Fibroblast of skin of right quadriceps (primary cell): ENCODE measurements at regions not wholly inside any gene's neighbourhood (a gene's known extent, or its start where the extent isn't known, plus 50 kb on each side); places are given as distances from the start of the nearest gene placed in this dataset.

ENCODE experiments used
- DNase-seq: peaks from one replicate; pipeline ENCODE4 v3.0.0-alpha.2; 2013

- DNase-seq = no peak
Measured at GRCh38 chr1:94701796-94702441, 118.2 kb upstream of the SLC44A3 start.

DNA sequence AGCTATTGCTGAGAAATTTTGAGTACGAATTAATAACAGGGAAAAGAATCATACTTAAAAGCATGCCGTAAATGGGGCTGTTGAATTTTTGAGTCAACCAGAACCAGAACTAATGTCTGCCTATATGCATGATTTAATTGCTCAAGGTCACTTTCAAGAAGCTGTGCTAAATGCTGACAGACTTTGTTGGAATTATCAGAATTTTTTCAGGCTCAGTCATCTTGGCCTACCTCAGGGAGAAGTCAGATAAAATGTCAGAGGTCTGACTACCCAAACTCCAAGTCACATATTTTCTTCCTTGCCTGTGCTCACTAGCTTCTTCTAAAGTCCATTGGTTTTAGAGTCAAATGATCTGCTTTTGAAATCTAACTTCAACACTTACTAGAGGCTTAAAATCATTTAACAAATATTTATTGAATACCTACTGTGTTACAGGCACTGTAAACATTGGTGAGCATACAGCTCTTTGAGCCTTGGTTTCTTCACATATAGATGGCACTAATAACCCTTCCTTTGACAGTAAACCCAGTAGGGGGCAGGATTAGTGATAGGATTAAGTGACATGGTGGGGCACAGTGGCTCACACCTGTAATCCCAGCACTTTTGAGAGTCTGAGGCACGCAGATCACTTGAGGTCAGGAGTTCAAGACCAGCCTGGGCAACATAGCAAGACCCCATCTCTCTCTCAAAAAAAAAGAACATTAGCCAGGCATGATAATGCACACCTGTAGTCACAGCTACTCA, 121.2 kb upstream of the SLC44A3 start:
- peak; percentile 88 for DNase-seq

DNA sequence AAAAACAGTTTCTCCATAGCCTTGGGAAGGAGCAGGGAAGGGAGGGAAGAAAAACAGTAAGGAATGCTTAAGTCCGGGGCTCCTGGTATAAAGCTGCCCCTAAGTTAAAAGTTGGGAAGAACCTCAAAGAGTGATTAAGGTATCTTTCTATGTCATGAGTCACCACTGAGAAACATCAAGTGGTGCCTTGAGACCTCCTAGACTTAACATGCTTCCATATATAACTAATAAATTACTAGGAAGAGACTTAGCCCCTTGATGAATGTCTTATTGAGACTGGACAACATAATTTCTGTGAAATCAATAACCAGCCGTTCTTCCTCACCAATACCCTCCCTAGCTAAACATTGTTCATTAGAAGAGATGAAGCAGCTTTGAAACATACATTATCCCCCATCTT, 121.8 kb upstream of the SLC44A3 start:
- DNase-seq = peak; percentile 74

GRCh38 chr1:94697839-94698238, 122.3 kb upstream of the SLC44A3 start:
- no peak for DNase-seq

GRCh38 chr1:94694226-94694915, 125.8 kb upstream of the SLC44A3 start:
- no peak for DNase-seq

GRCh38 chr1:94693435-94693834, 126.7 kb upstream of the SLC44A3 start:
- no peak for DNase-seq

GRCh38 chr1:94693029-94693428, 127.1 kb upstream of the SLC44A3 start:
- no peak for DNase-seq

GRCh38 chr1:94688646-94689045, 131.5 kb upstream of the SLC44A3 start:
- DNase-seq = no peak

GRCh38 chr1:94686882-94687281, 133.3 kb upstream of the SLC44A3 start:
- DNase-seq = no peak

GRCh38 chr1:94684690-94685250, 135.4 kb upstream of the SLC44A3 start:
- no peak for DNase-seq

GRCh38 chr1:94683886-94684285, 136.3 kb upstream of the SLC44A3 start:
- DNase-seq = no peak

GRCh38 chr1:94680039-94680377, 138.4 kb upstream of the F3 start:
- DNase-seq = no peak

- DNase-seq = no peak
Measured at GRCh38 chr1:94679332-94680038, 137.9 kb upstream of the F3 start.

DNA sequence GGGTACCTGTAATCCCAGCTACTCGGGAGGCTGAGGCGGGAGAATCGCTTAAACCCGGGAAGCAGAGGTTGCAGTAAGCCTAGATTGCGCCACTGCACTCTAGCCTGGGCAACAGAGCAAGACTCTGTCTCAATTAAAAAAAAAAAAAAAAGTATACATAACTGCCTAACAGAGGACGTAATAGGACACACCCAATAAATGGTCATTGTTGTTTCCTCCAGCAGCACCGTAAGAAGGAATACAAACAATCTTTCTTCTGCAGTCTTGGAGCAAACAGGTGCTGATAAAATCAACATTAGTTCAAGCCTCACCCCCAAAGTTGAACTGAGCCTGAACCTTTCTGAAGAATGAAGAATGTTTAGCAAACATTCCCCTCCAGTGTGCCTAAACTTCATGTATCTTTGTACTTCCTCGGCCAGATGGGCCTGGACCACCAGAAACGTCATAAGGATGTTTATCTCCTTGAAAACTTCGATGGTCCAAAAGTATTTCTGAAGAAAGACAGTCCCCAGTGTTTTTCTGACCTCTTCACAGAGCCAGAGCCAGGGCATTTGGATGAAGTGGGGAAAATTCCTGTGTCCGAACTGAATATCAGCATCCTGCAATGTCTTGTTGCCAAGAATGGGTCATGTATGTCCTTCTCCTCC, 136.8 kb upstream of the F3 start:
- DNase-seq = no peak

DNA sequence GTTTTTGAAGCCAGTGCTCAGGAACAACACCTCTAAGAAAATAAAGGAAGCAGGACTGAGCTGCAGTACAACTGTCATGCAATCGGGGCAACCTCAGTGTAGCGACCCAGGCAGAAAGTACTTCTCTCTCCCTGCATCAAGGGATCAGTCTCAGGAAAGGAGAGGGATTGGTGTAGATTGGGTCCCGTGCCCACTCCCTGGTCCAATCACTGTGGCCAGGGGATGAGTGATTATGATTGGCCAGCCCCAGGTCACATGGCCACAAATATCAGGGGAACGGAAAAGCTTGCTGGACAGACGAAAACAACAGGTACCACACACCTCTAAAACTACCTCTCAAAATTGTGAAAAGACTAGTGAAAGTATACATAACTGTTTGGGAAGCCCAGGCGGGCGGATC, 136.2 kb upstream of the F3 start:
- no peak for DNase-seq

DNA sequence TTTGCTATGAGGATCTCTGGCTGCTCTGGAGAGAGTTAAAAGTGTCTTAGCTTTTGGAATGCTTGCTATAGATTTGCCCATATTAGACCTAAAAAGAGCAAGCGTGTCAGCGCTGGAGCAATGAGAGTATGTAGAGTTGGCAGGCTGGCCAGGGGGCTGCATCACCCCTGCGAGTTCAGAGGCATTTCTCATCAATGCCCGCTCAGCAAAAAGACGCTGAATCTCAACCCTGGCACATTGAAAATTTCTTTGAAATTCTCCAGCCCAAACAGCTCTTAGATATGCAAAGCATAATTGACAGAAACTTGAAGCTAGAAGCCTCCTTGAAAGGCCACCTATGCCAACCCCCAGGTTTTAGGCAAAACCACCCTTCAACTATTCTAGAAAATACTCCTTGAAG, 135.5 kb upstream of the F3 start:
- DNase-seq = no peak

GRCh38 chr1:94676686-94677085, 135.1 kb upstream of the F3 start:
- no peak for DNase-seq

DNA sequence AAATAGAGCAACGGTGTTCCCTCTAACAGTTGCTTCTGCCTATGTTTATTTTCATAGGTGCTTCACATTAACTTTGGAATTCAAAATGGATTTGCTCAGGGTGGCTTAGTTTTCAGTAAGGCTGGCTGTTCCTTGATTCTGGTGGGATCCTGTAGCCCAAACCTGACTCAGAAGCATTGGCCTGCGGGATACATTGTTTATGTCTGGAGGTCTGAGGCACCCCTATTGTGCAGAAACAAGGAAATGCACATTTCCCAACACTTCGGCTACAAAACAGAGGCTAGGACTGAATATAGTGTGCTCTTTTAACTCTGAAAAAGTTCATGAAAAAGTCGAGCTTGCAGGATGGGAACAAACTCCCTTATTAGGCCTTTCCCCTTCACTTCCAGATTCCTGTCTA, 133.8 kb upstream of the F3 start:
- peak; percentile 43 for DNase-seq

DNA sequence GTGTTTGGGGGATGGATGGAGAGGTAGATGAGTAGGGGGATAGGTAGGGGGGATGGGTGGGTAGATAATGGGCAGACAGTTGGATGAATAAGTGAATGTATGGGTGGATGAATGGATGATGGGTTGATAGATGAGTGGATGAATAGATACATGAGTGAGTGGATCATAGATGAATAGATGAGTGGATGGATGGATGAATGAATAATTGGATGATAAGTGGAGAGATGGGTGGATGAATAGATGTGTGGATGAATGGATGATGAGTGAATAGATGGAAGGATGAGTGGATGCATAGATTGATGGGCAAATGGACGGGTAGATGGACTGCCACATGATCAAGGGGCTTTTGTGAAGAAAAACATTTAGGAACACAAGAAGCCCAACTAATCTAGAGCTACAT, 133.3 kb upstream of the F3 start:
- no peak for DNase-seq

DNA sequence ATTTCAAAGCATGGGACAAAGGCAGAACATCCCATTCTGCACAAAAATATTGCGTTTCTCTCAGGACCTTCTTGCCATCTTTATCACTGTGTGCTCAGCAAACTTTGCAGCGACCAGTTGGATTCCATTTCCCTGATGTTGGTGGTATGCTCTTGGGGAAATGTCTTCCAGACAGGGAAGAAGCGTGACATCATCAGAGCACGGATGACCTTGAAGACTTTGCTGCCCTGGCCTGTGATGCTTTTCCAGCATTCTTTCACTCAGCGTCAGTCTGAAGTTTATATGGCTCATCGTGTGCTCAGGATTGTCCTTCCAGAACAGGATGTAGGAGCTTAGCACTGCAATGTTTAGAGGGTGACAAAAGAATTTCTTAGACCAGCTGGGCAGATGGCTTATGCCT, 131.4 kb upstream of the F3 start:
- peak; percentile 90 for DNase-seq

DNA sequence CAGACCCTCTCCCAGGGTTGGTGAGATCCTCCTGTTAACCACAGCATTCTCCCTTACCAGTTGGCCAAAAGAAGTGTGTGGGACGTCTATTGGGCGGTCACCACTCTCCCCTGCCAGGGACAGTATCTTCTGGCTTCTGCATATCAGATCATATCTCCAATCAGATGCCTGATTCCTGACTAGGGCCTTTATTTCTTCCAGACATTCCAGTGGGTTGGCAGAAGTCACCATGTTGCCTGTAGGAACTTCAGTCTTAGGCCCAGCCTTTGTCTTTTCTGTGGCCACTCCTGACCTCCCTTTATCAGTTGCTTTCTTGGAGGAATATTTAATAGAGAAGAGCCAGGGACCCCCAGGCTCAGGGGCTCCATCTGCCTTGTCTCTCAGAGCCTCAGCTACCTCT, 130.4 kb upstream of the F3 start:
- no peak for DNase-seq

- DNase-seq = no peak
Measured at GRCh38 chr1:94670273-94670672, 128.7 kb upstream of the F3 start.

DNA sequence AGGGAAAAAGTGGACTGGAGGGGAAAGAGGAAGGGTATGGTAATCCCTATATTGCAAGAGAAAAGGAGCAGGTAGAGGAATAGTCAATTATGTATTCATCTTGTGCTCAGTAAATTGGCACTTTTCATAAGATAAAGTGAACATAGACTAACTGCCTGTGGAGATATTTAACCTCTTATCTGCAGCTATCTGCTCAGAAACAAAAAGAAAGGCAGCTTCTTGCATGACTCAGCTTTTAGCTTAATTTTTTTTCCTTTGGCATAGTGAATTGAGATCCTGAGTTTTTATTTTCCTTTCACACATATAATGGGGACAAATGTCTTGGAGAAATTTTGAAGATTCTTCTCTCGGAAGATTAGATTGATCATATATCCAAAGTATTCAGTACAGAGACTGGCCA, 127.6 kb upstream of the F3 start:
- DNase-seq = no peak
